ENCODE measurements at regions not wholly inside any gene's neighbourhood (a gene's known extent, or its start where the extent isn't known, plus 50 kb on each side); places are given as distances from the start of the nearest gene placed in this dataset.

- TF ChIP-seq EZH2phosphoT487 (IDR thresholded peaks at IDR 0.05) = no peak
- no peak for TF ChIP-seq CTCF (IDR thresholded peaks at IDR 0.05)
These were observed 327.1 kb upstream of the GIMD1 start for GRCh38 chr4:106695501-106696262.

All from neural progenitor cell (in vitro differentiated cells).